ENCODE measurements at regions not wholly inside any gene's neighbourhood (a gene's known extent, or its start where the extent isn't known, plus 50 kb on each side); places are given as distances from the start of the nearest gene placed in this dataset.

DNA sequence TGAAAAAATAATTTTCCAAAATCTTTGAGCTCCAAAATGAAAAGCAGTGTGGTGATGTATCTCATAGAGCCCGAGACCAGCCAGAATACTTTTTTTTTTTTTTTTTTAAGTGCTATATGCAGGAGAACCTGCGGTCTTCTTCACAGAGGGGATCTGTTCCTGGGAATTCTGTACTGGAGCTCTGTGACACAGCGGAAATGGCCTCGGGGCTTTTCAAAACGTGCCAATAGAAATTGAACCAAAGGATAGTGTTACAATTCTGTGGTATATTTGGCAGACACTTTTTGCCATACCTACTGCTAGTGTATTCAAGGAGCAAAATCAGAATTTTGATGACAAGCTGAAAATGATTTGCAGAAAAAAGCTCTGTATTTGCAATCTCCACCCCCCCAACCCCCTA lies 1429.3 kb upstream of the LRRTM3 start:
- TF ChIP-seq, protein P1, sequence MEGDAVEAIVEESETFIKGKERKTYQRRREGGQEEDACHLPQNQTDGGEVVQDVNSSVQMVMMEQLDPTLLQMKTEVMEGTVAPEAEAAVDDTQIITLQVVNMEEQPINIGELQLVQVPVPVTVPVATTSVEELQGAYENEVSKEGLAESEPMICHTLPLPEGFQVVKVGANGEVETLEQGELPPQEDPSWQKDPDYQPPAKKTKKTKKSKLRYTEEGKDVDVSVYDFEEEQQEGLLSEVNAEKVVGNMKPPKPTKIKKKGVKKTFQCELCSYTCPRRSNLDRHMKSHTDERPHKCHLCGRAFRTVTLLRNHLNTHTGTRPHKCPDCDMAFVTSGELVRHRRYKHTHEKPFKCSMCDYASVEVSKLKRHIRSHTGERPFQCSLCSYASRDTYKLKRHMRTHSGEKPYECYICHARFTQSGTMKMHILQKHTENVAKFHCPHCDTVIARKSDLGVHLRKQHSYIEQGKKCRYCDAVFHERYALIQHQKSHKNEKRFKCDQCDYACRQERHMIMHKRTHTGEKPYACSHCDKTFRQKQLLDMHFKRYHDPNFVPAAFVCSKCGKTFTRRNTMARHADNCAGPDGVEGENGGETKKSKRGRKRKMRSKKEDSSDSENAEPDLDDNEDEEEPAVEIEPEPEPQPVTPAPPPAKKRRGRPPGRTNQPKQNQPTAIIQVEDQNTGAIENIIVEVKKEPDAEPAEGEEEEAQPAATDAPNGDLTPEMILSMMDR (IDR thresholded peaks at IDR 0.05) = no peak
- TF ChIP-seq POLR2AphosphoS5 (IDR thresholded peaks at IDR 0.05) = no peak
